CD8-positive, alpha-beta memory T cell (primary cell): ENCODE measurements at regions not wholly inside any gene's neighbourhood (a gene's known extent, or its start where the extent isn't known, plus 50 kb on each side); places are given as distances from the start of the nearest gene placed in this dataset.

Experiments
- CTCF ChIA-PET: fragments of 350-600 bp; sonication (Branson Sonifier 250); formaldehyde crosslinking; loops from one replicate; lab custom pipeline; 2021; ENCODE audit warnings: antibody characterized with exemption; lab: Charles Lee
- POLR2A ChIA-PET: fragments of 350-600 bp; sonication (Branson Sonifier 250); formaldehyde crosslinking; loops from one replicate; lab custom pipeline; 2021; ENCODE audit warnings: antibody characterized with exemption; lab: Charles Lee
- DNase-seq, 5 donors: peaks; one replicate each; pipeline versions ENCODE4 v3.0.0 to v3.0.0-alpha.2; 2020 to 2022; ENCODE audit warnings: mixed read lengths in 1 of 5
- H3K27ac ChIP-seq: one replicate; pipeline ENCODE4 v1.7.0; 2013; ENCODE audit warnings: low read depth, mild to moderate bottlenecking, low read length, moderate library complexity
- H3K27me3 ChIP-seq: 2 replicates; pipeline ENCODE4 v1.7.0; 2013; ENCODE audit warnings: low read length, mild to moderate bottlenecking; ENCODE audit not compliant: insufficient read depth, poor library complexity, severe bottlenecking
- H3K36me3 ChIP-seq: 2 replicates; pipeline ENCODE4 v1.7.0; 2013; ENCODE audit warnings: mild to moderate bottlenecking, low read length, moderate library complexity; ENCODE audit not compliant: insufficient read depth
- H3K4me1 ChIP-seq: 2 replicates; pipeline ENCODE4 v1.7.0; 2013; ENCODE audit warnings: mild to moderate bottlenecking, low read length, moderate library complexity; ENCODE audit not compliant: insufficient read depth
- H3K4me3 ChIP-seq: 2 replicates; pipeline ENCODE4 v1.7.0; 2013; ENCODE audit warnings: mild to moderate bottlenecking, low read length
- H3K9me3 ChIP-seq: 2 replicates; pipeline ENCODE4 v1.7.0; 2013; ENCODE audit warnings: mild to moderate bottlenecking, low read length
- H3K27ac Mint-ChIP-seq, 8 donors: one replicate each; pipeline ENCODE4 v1.8.0; 2020 to 2021; ENCODE audit warnings: mixed read lengths in 8 of 8, mild to moderate bottlenecking in 6 of 8, inconsistent platforms in 3 of 8, moderate library complexity in 3 of 8
- H3K27me3 Mint-ChIP-seq, 2 donors: one replicate each; pipeline ENCODE4 v1.8.0; 2020 to 2021; ENCODE audit warnings: mixed read lengths in 2 of 2, mild to moderate bottlenecking in 1 of 2, moderate library complexity in 1 of 2
- H3K36me3 Mint-ChIP-seq, 3 donors: one replicate each; pipeline ENCODE4 v1.8.0; 2020 to 2021; ENCODE audit warnings: mixed read lengths in 3 of 3, inconsistent platforms in 1 of 3, mild to moderate bottlenecking in 1 of 3
- H3K4me1 Mint-ChIP-seq, 3 donors: one replicate each; pipeline ENCODE4 v1.8.0; 2020 to 2021; ENCODE audit warnings: mixed read lengths in 3 of 3, inconsistent platforms in 1 of 3, mild to moderate bottlenecking in 1 of 3
- H3K4me3 Mint-ChIP-seq, 7 donors: one replicate each; pipeline ENCODE4 v1.8.0; 2020 to 2021; ENCODE audit warnings: mixed read lengths in 7 of 7, mild to moderate bottlenecking in 6 of 7, moderate library complexity in 4 of 7, inconsistent platforms in 2 of 7
- H3K9me3 Mint-ChIP-seq, 5 donors: one replicate each; pipeline ENCODE4 v1.8.0; 2020 to 2022; ENCODE audit warnings: mixed read lengths in 5 of 5, mild to moderate bottlenecking in 3 of 5, moderate library complexity in 2 of 5, inconsistent platforms in 1 of 5

GRCh38 chr16:85195271-85195647 is 83.0 kb upstream of the CIBAR2 start:
- Mint-ChIP-seq H3K4me3 (no peak overlapping the region), H3K27ac (no peak overlapping the region), H3K9me3 (peaks cover 0 to 2% (median 1%) of the 10 kb centered on the region in 5 donors), H3K4me1 (no peaks in the 10 kb centered on the region), H3K27me3 (peaks cover 9% of the 10 kb centered on the region in 2 donors), H3K36me3 (no peaks in the 10 kb centered on the region)
- ChIA-PET POLR2A (no interaction called here), CTCF (no interaction called here)
- no peak overlapping the region for H3K27ac ChIP-seq
- DNase-seq, result no peak
- no peaks in the 10 kb centered on the region for H3K36me3 ChIP-seq
- H3K27me3 ChIP-seq, result no peaks in the 10 kb centered on the region
- H3K4me1 ChIP-seq, result no peaks in the 10 kb centered on the region
- no peaks in the 10 kb centered on the region for H3K9me3 ChIP-seq
- H3K4me3 ChIP-seq, result no peak overlapping the region

DNA sequence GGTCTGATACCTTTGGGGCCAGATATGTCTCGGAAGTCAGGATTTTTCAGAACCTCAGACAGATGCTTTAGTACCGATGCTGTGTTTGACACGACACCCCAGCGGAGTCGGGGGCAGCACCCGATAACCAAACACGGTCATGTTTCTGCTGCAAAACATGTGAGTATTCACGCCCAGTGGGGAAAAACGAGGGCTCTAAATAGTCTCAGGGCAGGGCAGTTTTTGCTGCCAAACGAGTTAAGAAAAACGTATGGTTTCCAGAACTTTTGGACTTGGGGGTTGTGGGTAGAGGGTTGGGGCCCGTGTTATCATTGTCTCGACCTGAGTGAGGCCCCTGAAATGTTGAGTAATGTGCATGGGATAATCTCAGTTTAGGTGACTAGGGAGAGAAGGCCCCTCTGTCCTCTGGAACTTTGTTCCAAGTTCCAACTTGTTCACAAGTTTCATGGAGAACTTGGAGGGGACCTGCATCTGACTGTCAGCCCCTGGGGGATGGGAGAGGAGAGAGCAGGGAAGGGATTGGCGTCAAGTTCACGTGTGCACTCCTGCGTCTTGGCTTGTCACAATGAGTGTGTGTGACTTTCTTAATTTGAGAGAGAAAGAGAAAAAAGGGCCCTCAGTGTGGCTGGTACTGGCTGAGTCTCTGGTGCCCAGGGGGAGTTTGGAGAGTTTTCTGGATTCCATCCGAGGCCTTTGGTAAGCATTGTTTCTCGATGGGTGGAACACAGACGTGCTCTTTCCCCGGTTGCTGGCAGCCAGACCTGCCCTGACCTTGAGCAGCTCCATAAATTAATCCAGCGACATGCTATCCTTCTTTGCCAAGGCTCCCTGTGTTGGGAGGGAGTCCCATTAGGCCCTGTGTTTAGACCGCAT is 83.9 kb upstream of the CIBAR2 start:
- POLR2A ChIA-PET, result no interaction called here
- no peaks in the 10 kb centered on the region for H3K36me3 Mint-ChIP-seq
- DNase-seq, result no peak
- H3K36me3 ChIP-seq, result no peaks in the 10 kb centered on the region
- H3K27ac Mint-ChIP-seq, result no peak overlapping the region
- no peak overlapping the region for H3K27ac ChIP-seq
- CTCF ChIA-PET, result no interaction called here
- H3K4me3 Mint-ChIP-seq, result no peak overlapping the region
- no peaks in the 10 kb centered on the region for H3K4me1 ChIP-seq
- no peaks in the 10 kb centered on the region for H3K4me1 Mint-ChIP-seq
- peaks cover 9 to 12% of the 10 kb centered on the region in 2 donors for H3K27me3 Mint-ChIP-seq
- no peaks in the 10 kb centered on the region for H3K27me3 ChIP-seq
- no peaks in the 10 kb centered on the region for H3K9me3 Mint-ChIP-seq
- no peaks in the 10 kb centered on the region for H3K9me3 ChIP-seq
- no peak overlapping the region for H3K4me3 ChIP-seq

GRCh38 chr16:85196976-85197375 is 84.7 kb upstream of the CIBAR2 start:
- peaks cover 7 to 9% of the 10 kb centered on the region in 2 donors for H3K27me3 Mint-ChIP-seq
- POLR2A ChIA-PET, result no interaction called here
- Histone ChIP-seq H3K4me1 (no peaks in the 10 kb centered on the region), H3K27me3 (no peaks in the 10 kb centered on the region), H3K9me3 (no peaks in the 10 kb centered on the region), H3K4me3 (no peak overlapping the region), H3K27ac (no peak overlapping the region), H3K36me3 (no peaks in the 10 kb centered on the region)
- CTCF ChIA-PET, result no interaction called here
- no peak for DNase-seq
- no peaks in the 10 kb centered on the region for H3K4me1 Mint-ChIP-seq
- H3K9me3 Mint-ChIP-seq, result no peaks in the 10 kb centered on the region
- H3K27ac Mint-ChIP-seq, result no peak overlapping the region
- H3K36me3 Mint-ChIP-seq, result no peaks in the 10 kb centered on the region
- no peak overlapping the region for H3K4me3 Mint-ChIP-seq

DNA sequence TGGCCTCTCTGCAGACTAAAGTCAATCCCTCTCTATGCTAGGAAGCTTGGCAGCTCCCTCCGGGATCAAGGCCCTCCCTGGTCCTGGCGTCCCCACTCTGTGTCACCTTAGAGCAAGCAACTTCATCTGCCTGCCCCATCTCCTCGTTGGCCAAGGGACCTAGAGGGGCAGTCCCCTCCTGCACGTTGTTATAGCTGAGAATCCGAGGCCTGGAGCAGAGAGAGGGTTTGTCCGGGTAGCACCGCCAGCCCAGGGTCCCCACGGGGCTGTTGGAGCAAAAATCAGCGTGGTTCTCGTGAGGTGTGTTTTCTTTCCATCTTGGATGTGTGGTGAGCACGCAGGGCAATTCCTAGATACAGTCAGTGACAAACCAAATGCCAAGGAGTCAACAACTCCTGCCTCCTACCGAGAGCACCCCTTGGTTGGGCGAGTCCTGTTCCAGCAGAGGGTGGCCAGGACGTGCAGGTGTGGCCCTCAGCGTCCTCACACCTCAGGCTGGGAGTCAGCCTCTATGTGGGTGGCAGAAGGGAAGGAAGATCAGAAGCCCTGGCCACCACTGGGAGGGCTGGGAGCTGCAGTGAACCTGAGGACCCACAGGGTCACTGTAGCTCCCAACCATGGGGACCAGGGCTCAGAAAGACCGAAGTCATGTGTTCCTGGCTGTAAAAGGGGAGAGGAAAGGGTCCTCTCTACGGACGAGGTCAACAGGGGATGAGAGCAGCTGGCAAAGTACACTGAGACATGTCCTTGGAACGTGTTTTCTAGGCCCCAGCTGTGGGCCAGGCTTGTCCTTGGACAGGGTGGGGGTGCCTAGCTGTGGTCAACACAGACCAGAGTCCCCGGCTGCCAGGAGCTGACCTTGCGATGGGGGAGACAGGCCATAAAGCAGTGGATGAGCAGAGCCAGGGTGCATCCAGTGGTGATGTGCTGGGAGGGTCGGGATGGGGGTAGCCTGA is 85.6 kb upstream of the CIBAR2 start:
- H3K27ac ChIP-seq, result no peak overlapping the region
- H3K4me1 ChIP-seq, result no peaks in the 10 kb centered on the region
- no peaks in the 10 kb centered on the region for H3K36me3 ChIP-seq
- Mint-ChIP-seq H3K27ac (no peak overlapping the region), H3K4me3 (no peak overlapping the region), H3K4me1 (no peaks in the 10 kb centered on the region), H3K36me3 (no peaks in the 10 kb centered on the region), H3K9me3 (no peaks in the 10 kb centered on the region), H3K27me3 (peaks cover 7 to 9% of the 10 kb centered on the region in 2 donors)
- ChIA-PET CTCF (no interaction called here), POLR2A (no interaction called here)
- DNase-seq, result no peak
- H3K27me3 ChIP-seq, result no peaks in the 10 kb centered on the region
- no peaks in the 10 kb centered on the region for H3K9me3 ChIP-seq
- H3K4me3 ChIP-seq, result no peak overlapping the region

GRCh38 chr16:85199069-85199725 is 86.9 kb upstream of the CIBAR2 start:
- Histone ChIP-seq H3K4me1 (no peaks in the 10 kb centered on the region), H3K27me3 (no peaks in the 10 kb centered on the region), H3K27ac (no peak overlapping the region), H3K9me3 (no peaks in the 10 kb centered on the region), H3K36me3 (no peaks in the 10 kb centered on the region), H3K4me3 (no peak overlapping the region)
- Mint-ChIP-seq H3K27ac (peak overlapping the region in 1 of 8 donors; percentile 12), H3K4me1 (no peaks in the 10 kb centered on the region), H3K36me3 (no peaks in the 10 kb centered on the region), H3K9me3 (no peaks in the 10 kb centered on the region), H3K27me3 (peaks cover 9% of the 10 kb centered on the region in 2 donors), H3K4me3 (no peak overlapping the region)
- POLR2A ChIA-PET, result no interaction called here
- CTCF ChIA-PET, result no interaction called here
- no peak for DNase-seq

- H3K9me3 ChIP-seq, result no peaks in the 10 kb centered on the region
- no peaks in the 10 kb centered on the region for H3K4me1 Mint-ChIP-seq
- no peaks in the 10 kb centered on the region for H3K27me3 ChIP-seq
- no peak overlapping the region for H3K27ac Mint-ChIP-seq
- H3K4me3 Mint-ChIP-seq, result no peak overlapping the region
- H3K4me3 ChIP-seq, result no peak overlapping the region
- peaks cover 2 to 9% of the 10 kb centered on the region in 2 donors for H3K27me3 Mint-ChIP-seq
- CTCF ChIA-PET, result no interaction called here
- H3K4me1 ChIP-seq, result no peaks in the 10 kb centered on the region
- POLR2A ChIA-PET, result no interaction called here
- no peaks in the 10 kb centered on the region for H3K36me3 Mint-ChIP-seq
- no peaks in the 10 kb centered on the region for H3K9me3 Mint-ChIP-seq
- DNase-seq, result no peak
- no peaks in the 10 kb centered on the region for H3K36me3 ChIP-seq
- no peak overlapping the region for H3K27ac ChIP-seq
Measured at GRCh38 chr16:85199880-85200279, 87.6 kb upstream of the CIBAR2 start.

GRCh38 chr16:85200471-85201278 is 88.4 kb upstream of the CIBAR2 start:
- ChIA-PET POLR2A (no interaction called here), CTCF (no interaction called here)
- no peak for DNase-seq
- Histone ChIP-seq H3K4me3 (no peak overlapping the region), H3K9me3 (no peaks in the 10 kb centered on the region), H3K4me1 (no peaks in the 10 kb centered on the region), H3K36me3 (no peaks in the 10 kb centered on the region), H3K27me3 (no peaks in the 10 kb centered on the region), H3K27ac (no peak overlapping the region)
- Mint-ChIP-seq H3K27ac (peak overlapping the region in 2 of 8 donors; percentile 43 to 87), H3K27me3 (peaks cover 2 to 10% of the 10 kb centered on the region in 2 donors), H3K4me3 (no peak overlapping the region), H3K9me3 (no peaks in the 10 kb centered on the region), H3K36me3 (no peaks in the 10 kb centered on the region), H3K4me1 (no peaks in the 10 kb centered on the region)
